ENCODE measurements at regions not wholly inside any gene's neighbourhood (a gene's known extent, or its start where the extent isn't known, plus 50 kb on each side); places are given as distances from the start of the nearest gene placed in this dataset.

DNA sequence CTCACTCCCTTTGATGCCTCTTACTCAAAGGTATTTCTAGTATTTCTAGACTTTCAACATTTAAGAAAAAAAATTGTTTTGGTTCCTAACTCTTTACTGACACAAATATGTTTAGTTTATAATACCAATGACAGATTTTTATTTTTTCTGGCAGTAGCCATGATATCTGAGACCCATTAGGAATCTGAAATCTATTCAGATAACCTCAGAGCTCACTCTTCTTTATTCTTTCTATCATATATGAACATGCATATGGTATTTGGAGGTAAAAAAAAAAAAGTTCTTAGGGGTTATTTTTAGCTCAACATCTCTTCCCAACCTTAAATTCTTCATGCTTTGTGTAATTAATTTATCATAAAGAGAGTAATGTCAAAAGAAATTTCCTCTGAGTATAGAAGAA is 465.5 kb downstream of the CDH2 start:
- Histone ChIP-seq H3K4me1 (no peaks in the 10 kb centered on the region), H3K27ac (no peak overlapping the region), H3K9me3 (no peaks in the 10 kb centered on the region), H3K4me3 (no peak overlapping the region), H3K27me3 (ENCODE audit: insufficient read depth in 3 of 3, low read length in 2 of 3) (no peaks in the 10 kb centered on the region), H3K36me3 (ENCODE audit: insufficient read depth in 1 of 2, low read depth in 1 of 2) (no peaks in the 10 kb centered on the region)
- DNase-seq, result no peak
- ATAC-seq, result no peak
- intact Hi-C loops (cut with DNase I), result no loop called here
- TF ChIP-seq CTCF (IDR thresholded peaks at IDR 0.05), result no peak

DNA sequence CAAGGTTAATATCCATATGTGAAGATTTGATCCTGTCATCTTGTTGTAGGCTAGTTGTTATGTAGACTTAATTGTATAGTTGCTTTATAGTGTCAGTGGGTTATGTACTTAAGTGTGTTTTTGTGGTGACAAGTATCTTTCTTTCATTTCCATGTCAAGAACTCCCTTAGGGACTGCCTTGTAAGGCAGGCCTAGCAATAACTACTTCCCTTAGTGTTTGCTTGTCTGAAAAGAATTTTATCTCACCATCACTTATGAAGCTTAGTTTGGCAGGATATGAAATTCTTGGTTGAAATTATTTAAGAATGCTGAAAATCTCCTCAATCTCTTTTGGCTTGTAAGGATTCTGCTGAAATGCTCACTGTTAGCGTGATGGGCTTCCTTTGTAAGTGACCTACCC is 467.6 kb downstream of the CDH2 start:
- no peaks in the 10 kb centered on the region for H3K27me3 ChIP-seq (ENCODE audit: insufficient read depth in 3 of 3, low read length in 2 of 3)

GRCh38 chr18:27707201-27707600 is 469.7 kb downstream of the CDH2 start:
- no peak overlapping the region for H3K4me3 ChIP-seq
- no peak for ATAC-seq
- WGBS, 3 donors, result 92 to 96% (median 93%) methylated on average over 1 of the region's 1 CpG
- no peaks in the 10 kb centered on the region for H3K9me3 ChIP-seq
- intact Hi-C loops (cut with DNase I), result no loop called here
- H3K4me1 ChIP-seq, result no peaks in the 10 kb centered on the region
- H3K27ac ChIP-seq, result no peak overlapping the region
- no peaks in the 10 kb centered on the region for H3K27me3 ChIP-seq (ENCODE audit: insufficient read depth in 3 of 3, low read length in 2 of 3)
- no peaks in the 10 kb centered on the region for H3K36me3 ChIP-seq (ENCODE audit: insufficient read depth in 1 of 2, low read depth in 1 of 2)
- no peak for DNase-seq
- no peak for TF ChIP-seq CTCF (IDR thresholded peaks at IDR 0.05)

More for the DNA sequence above, 467.6 kb downstream of the CDH2 start:
- ATAC-seq (no peak), DNase-seq (no peak)
- intact Hi-C loops (cut with DNase I), result no loop called here
- Histone ChIP-seq H3K4me1 (no peaks in the 10 kb centered on the region), H3K4me3 (no peak overlapping the region), H3K36me3 (ENCODE audit: insufficient read depth in 1 of 2, low read depth in 1 of 2) (no peaks in the 10 kb centered on the region), H3K27ac (no peak overlapping the region), H3K9me3 (no peaks in the 10 kb centered on the region)
- no peak for TF ChIP-seq CTCF (IDR thresholded peaks at IDR 0.05)
- WGBS, 3 donors, result 83 to 84% (median 84%) methylated on average over 1 of the region's 1 CpG

- 58 to 72% (median 63%) methylated on average over 3 of the region's 3 CpGs for WGBS, 3 donors
- no peak for TF ChIP-seq CTCF (IDR thresholded peaks at IDR 0.05)
- ATAC-seq (no peak), DNase-seq (no peak)
- Histone ChIP-seq H3K4me1 (no peaks in the 10 kb centered on the region), H3K4me3 (no peak overlapping the region), H3K27ac (no peak overlapping the region), H3K27me3 (ENCODE audit: insufficient read depth in 3 of 3, low read length in 2 of 3) (no peaks in the 10 kb centered on the region), H3K36me3 (ENCODE audit: insufficient read depth in 1 of 2, low read depth in 1 of 2) (no peaks in the 10 kb centered on the region), H3K9me3 (no peaks in the 10 kb centered on the region)
- intact Hi-C loops (cut with DNase I), result no loop called here
Measured at GRCh38 chr18:27704736-27705361, 472.1 kb downstream of the CDH2 start.

GRCh38 chr18:27699137-27699536 is 477.8 kb downstream of the CDH2 start:
- H3K4me3 ChIP-seq, result no peak overlapping the region
- no peaks in the 10 kb centered on the region for H3K4me1 ChIP-seq
- H3K36me3 ChIP-seq (ENCODE audit: insufficient read depth in 1 of 2, low read depth in 1 of 2), result no peaks in the 10 kb centered on the region
- H3K27me3 ChIP-seq (ENCODE audit: insufficient read depth in 3 of 3, low read length in 2 of 3), result no peaks in the 10 kb centered on the region
- no peaks in the 10 kb centered on the region for H3K9me3 ChIP-seq
- no peak for DNase-seq
- 23 to 44% (median 30%) methylated on average over 3 of the region's 3 CpGs for WGBS, 3 donors
- ATAC-seq, result no peak
- H3K27ac ChIP-seq, result no peak overlapping the region
- no peak for TF ChIP-seq CTCF (IDR thresholded peaks at IDR 0.05)
- intact Hi-C loops (cut with DNase I), result no loop called here

All from psoas muscle (tissue), 7 donors.